ENCODE measurements at regions not wholly inside any gene's neighbourhood (a gene's known extent, or its start where the extent isn't known, plus 50 kb on each side); places are given as distances from the start of the nearest gene placed in this dataset.

GRCh38 chr3:148223266-148223665 lies 474.4 kb upstream of the AGTR1 start:
- H3K27me3 ChIP-seq (ENCODE audit: insufficient read depth, poor library complexity, severe bottlenecking): no peaks in the 10 kb centered on the region
- TF ChIP-seq SPI1 (IDR thresholded peaks at IDR 0.05; ENCODE audit: borderline replicate concordance, low read depth) (no peak), CTCF (IDR thresholded peaks at IDR 0.05; ENCODE audit: insufficient read depth, low read length) (no peak), GABPA (IDR thresholded peaks at IDR 0.05; ENCODE audit: low read depth) (no peak), REST (IDR thresholded peaks at IDR 0.05; ENCODE audit: insufficient replicate concordance, low read depth) (no peak), POLR2AphosphoS5 (IDR thresholded peaks at IDR 0.05; ENCODE audit: low read depth) (no peak)
- H3K27ac ChIP-seq (replicated peaks): no peak overlapping the region
- no peak for DNase-seq (ENCODE audit: low read depth in 1 of 2, low spot score in 1 of 2)
- no peak overlapping the region for H3K4me3 ChIP-seq (replicated peaks; ENCODE audit: insufficient read depth, low read length)

GRCh38 chr3:148226246-148226645 lies 471.5 kb upstream of the AGTR1 start:
- no peaks in the 10 kb centered on the region for H3K27me3 ChIP-seq (ENCODE audit: insufficient read depth, poor library complexity, severe bottlenecking)
- DNase-seq (ENCODE audit: low read depth in 1 of 2, low spot score in 1 of 2): no peak
- TF ChIP-seq CTCF (IDR thresholded peaks at IDR 0.05; ENCODE audit: insufficient read depth, low read length) (no peak), POLR2AphosphoS5 (IDR thresholded peaks at IDR 0.05; ENCODE audit: low read depth) (no peak), SPI1 (IDR thresholded peaks at IDR 0.05; ENCODE audit: borderline replicate concordance, low read depth) (no peak), REST (IDR thresholded peaks at IDR 0.05; ENCODE audit: insufficient replicate concordance, low read depth) (no peak)
- H3K4me3 ChIP-seq (replicated peaks; ENCODE audit: insufficient read depth, low read length): no peak overlapping the region
- H3K27ac ChIP-seq (replicated peaks): no peak overlapping the region

GRCh38 chr3:148227534-148227933 lies 470.2 kb upstream of the AGTR1 start:
- no peak for DNase-seq (ENCODE audit: low read depth in 1 of 2, low spot score in 1 of 2)
- H3K27ac ChIP-seq (replicated peaks): no peak overlapping the region
- no peak for TF ChIP-seq POLR2AphosphoS5 (IDR thresholded peaks at IDR 0.05; ENCODE audit: low read depth)
- TF ChIP-seq CTCF (IDR thresholded peaks at IDR 0.05; ENCODE audit: insufficient read depth, low read length): no peak
- TF ChIP-seq GABPA (IDR thresholded peaks at IDR 0.05; ENCODE audit: low read depth): no peak
- TF ChIP-seq SPI1 (IDR thresholded peaks at IDR 0.05; ENCODE audit: borderline replicate concordance, low read depth): no peak
- no peak for TF ChIP-seq REST (IDR thresholded peaks at IDR 0.05; ENCODE audit: insufficient replicate concordance, low read depth)
- H3K27me3 ChIP-seq (ENCODE audit: insufficient read depth, poor library complexity, severe bottlenecking): no peaks in the 10 kb centered on the region
- no peak overlapping the region for H3K4me3 ChIP-seq (replicated peaks; ENCODE audit: insufficient read depth, low read length)

Measured in HL-60 (cell line).